Fibroblast of skin of right quadriceps (primary cell): ENCODE measurements at regions not wholly inside any gene's neighbourhood (a gene's known extent, or its start where the extent isn't known, plus 50 kb on each side); places are given as distances from the start of the nearest gene placed in this dataset.
A peak's percentile ranks its signal among the peaks of the same experiment; 100 is the strongest.

ENCODE experiments used
- DNase-seq: peaks from one replicate; pipeline ENCODE4 v3.0.0-alpha.2; 2013

- DNase-seq = no peak
These were observed 51.3 kb upstream of the PTPN3 start for GRCh38 chr9:109549386-109549785.

- DNase-seq = no peak
These were observed 53.5 kb upstream of the PTPN3 start for GRCh38 chr9:109551651-109552050.

- no peak for DNase-seq
These were observed 57.1 kb upstream of the PTPN3 start for GRCh38 chr9:109555215-109555614.

GRCh38 chr9:109556061-109556460 is 58.0 kb upstream of the PTPN3 start:
- DNase-seq = no peak

- DNase-seq = no peak
These were observed 58.7 kb upstream of the PTPN3 start for GRCh38 chr9:109556786-109557185.

- DNase-seq = no peak
These were observed 59.4 kb upstream of the PTPN3 start for GRCh38 chr9:109557481-109557880.

- DNase-seq = no peak
These were observed 60.6 kb upstream of the PTPN3 start for GRCh38 chr9:109558718-109559151.

- no peak for DNase-seq
These were observed 62.5 kb upstream of the PTPN3 start for GRCh38 chr9:109560470-109561132.

- DNase-seq = no peak
These were observed 63.0 kb upstream of the PTPN3 start for GRCh38 chr9:109561137-109561536.

- no peak for DNase-seq
These were observed 70.0 kb upstream of the PTPN3 start for GRCh38 chr9:109568089-109568488.

GRCh38 chr9:109568568-109569210 is 70.6 kb upstream of the PTPN3 start:
- no peak for DNase-seq

GRCh38 chr9:109574061-109574882 is 76.2 kb upstream of the PTPN3 start:
- peak; percentile 69 for DNase-seq

- no peak for DNase-seq
These were observed 78.7 kb upstream of the PTPN3 start for GRCh38 chr9:109576762-109577161.

GRCh38 chr9:109579191-109579948 is 81.3 kb upstream of the PTPN3 start:
- DNase-seq = peak; percentile 6

GRCh38 chr9:109582386-109582785 is 84.3 kb upstream of the PTPN3 start:
- DNase-seq = no peak

- DNase-seq = no peak
These were observed 86.1 kb upstream of the PTPN3 start for GRCh38 chr9:109584205-109584604.

GRCh38 chr9:109585796-109586195 is 87.7 kb upstream of the PTPN3 start:
- no peak for DNase-seq

GRCh38 chr9:109586993-109587392 is 88.9 kb upstream of the PTPN3 start:
- DNase-seq = no peak

- no peak for DNase-seq
These were observed 90.3 kb upstream of the PTPN3 start for GRCh38 chr9:109588415-109588814.

GRCh38 chr9:109590966-109591365 is 92.9 kb upstream of the PTPN3 start:
- DNase-seq = no peak

GRCh38 chr9:109591691-109592090 is 93.6 kb upstream of the PTPN3 start:
- no peak for DNase-seq

GRCh38 chr9:109593612-109594011 is 95.5 kb upstream of the PTPN3 start:
- DNase-seq = no peak

- DNase-seq = no peak
These were observed 99.4 kb upstream of the PTPN3 start for GRCh38 chr9:109597496-109597895.
